Inflammatory macrophage treated with lipopolysaccharide for 1 hour (primary cell): ENCODE measurements at regions not wholly inside any gene's neighbourhood (a gene's known extent, or its start where the extent isn't known, plus 50 kb on each side); places are given as distances from the start of the nearest gene placed in this dataset.
"Not testable (repeated sequence)": the region's sequence is repeated elsewhere in the genome, so short reads cannot be mapped to it uniquely, and the experiment has no call there.

ENCODE experiments used
- DNase-seq, 2 donors: peaks; one replicate each; pipeline ENCODE4 v3.0.0-alpha.2; 2020 to 2022

DNA sequence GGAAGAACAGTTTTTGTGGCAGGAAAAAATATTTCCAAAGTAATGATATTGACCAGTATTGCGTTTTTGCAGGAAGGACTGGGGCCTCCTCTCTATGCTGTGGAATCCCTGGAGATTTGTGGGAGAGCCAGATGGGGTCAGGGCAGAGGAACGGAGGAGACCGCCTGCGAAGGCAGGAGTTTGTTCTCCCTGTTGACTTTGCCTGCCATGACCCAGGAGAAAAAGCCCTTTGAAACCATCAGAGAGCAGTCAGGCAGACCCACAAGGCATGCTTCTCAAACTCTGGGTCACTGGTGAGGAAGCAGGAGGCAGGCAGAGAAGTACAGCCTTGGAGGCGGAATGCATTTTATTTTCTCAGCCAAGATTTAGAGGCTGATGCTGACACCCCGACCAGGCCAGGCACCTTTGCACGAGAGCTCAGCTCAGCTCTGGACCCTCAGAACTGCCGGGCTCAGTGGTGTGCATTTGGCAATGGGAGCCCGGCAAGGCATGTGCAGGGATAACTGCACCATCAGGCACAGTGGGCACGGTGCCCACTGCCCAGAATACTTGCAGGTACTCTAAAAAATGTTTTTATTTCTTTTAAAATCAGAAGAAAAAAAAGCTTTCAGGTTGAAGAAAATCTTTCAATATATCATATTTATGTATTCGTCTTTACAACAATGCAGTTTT lies 410.4 kb downstream of the RPS24 start:
- no peak for DNase-seq

DNA sequence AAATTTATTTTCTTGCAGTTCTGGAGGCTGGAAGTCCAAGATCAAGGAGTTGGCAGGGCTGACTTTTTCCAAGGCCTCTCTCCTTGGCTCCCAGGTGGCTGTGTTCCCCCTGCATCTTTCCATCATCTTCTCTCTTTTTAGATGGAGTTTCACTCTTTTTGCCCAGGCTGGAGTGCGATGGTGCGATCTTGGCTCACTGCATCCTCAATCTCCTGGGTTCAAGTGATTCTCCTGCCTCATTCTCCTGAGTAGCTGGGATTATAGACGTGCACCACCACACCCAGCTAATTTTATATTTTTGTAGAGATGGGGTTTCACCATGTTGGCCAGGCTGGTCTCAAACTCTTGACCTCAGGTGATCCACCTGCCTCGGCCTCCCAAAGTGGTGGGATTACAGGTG lies 411.1 kb downstream of the RPS24 start:
- not testable (repeated sequence) for DNase-seq

- DNase-seq = no peak
Measured at GRCh38 chr10:78445308-78445707, 411.6 kb downstream of the RPS24 start.

DNA sequence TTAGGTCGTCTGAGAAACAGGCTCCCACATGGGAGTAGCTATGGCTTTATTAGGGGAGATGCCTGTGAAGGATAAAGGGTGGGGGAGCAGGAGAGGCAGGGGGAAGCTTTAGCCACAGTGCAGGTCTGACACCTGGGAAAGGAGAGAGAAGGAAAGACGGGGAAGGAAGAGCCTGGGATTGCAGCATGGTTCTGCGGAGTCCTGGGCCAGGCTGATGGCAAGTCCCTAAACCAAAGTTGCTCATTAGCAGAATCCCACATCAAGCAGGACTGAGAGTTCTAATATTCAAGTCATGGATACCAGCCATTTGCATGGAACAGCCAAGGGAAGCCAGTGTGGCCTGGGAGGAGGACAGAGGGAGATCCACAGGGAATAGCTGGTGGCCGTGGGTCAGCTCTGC lies 414.8 kb downstream of the RPS24 start:
- DNase-seq = no peak

GRCh38 chr10:78448994-78449418 lies 415.3 kb downstream of the RPS24 start:
- DNase-seq = no peak

DNA sequence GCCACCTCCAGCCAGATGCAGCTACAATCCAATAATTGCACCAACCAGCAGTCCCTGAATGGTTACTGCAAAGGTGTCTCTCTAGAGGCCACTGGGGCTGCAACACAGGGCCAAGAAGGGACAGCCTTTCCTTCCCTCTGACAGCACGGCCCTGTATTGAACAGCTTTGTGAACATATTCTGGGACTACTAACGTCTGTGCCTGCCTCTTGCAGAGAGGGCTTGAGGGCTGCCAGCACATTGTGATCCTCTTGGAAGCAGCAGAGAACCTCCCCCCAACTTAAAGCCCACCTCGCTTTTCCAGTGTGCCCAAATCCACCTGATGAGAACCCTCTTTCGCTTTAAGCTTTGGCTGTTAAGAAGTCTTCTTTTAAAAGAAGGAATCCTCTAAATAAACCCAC lies 415.9 kb downstream of the RPS24 start:
- no peak for DNase-seq

DNA sequence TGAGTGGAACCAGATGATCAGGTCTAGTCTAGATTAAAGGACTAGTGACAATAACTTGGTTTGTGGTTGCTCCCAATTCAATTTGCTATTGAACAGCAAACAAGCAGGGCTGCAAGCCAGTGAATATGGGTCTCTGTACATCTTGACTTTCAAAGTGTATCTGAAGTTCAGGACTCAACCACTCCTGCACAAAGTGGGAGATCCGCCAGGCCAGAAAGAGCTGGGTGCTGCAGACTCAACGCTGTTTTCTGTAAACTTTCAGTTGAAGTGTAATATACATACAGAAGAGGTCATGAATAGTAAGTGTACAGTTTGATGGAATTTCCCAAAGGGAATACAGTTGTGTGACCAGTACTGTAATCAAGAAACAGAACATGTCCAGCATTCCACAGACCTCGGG lies 416.6 kb downstream of the RPS24 start:
- DNase-seq = no peak

DNA sequence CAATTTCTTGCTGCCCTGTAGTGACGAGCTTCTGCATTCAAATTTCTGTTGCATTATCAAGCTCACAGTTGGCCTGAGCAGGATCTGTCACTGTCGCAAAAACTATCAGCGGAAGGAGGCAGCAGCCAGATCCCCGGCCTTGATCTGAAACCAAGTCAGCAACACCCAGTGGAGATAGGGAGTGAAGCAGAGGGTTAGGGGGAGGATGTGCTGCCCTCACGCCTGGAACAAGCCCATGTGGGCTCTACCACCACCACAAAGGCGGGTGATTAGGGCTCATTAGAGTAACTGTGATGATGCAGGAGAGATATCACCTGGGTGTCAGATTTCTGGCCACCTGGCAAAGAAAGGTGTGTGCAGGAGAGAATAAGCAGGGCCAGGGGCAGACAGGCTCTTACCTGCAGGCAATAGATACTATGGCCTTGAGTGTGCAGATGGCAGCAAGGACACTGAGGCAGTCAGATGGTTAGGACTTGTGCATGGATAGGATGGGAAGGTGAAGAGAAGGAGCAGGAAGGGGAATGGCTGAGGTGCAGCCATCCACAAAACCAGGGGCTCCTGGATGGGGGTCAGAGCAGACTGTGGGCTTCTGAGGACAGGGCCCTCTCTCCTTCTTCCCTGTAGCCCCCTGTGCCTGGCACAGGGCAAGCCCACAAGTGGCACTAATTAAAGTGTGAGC lies 417.3 kb downstream of the RPS24 start:
- DNase-seq = no peak

GRCh38 chr10:78451592-78451991 lies 417.9 kb downstream of the RPS24 start:
- DNase-seq = no peak

DNA sequence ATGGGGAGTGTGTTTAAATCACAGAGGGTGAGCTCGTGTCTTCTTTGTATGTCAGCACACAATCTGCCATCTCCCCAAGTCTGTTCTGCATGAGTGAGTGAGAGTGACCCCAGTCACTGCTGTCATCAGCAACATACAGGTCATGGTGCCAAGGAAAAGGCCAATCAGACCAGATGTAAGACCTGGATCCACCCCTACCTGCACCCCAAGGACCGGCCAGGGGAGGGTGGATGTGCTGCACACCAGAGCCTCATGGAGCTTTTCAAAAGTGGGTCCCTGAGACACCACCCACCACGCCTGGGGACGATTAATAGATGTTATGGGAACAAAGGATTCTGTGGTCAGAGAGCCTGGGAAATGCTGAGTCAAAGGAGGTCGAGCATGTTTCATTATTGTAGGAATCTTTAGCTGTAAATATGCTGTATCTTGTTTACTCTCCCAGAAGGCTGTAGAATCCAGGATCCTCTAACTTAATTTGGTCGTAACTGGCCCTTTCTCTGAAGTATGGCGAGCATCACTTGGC lies 420.5 kb downstream of the RPS24 start:
- DNase-seq = no peak

DNA sequence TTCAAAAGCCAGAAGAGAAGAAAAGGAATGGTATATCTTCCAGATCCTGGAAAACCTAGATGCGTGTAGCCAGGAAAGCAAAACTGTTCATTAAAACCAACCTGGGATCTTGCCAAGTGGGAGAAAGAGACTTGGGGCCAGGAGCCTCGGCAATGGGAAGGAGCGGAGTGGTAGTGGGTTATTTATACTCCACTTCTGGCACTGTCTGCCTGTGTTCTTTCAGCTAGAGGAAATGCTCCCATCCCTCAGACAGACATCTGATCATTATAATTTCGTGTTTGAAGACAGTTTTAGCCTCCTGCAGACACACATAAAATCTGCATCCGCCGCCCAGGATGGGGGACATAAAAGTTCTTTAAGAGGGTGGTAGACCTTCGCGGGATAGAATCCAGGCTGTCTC lies 421.6 kb downstream of the RPS24 start:
- no peak for DNase-seq

GRCh38 chr10:78455811-78456210 lies 422.1 kb downstream of the RPS24 start:
- no peak for DNase-seq

DNA sequence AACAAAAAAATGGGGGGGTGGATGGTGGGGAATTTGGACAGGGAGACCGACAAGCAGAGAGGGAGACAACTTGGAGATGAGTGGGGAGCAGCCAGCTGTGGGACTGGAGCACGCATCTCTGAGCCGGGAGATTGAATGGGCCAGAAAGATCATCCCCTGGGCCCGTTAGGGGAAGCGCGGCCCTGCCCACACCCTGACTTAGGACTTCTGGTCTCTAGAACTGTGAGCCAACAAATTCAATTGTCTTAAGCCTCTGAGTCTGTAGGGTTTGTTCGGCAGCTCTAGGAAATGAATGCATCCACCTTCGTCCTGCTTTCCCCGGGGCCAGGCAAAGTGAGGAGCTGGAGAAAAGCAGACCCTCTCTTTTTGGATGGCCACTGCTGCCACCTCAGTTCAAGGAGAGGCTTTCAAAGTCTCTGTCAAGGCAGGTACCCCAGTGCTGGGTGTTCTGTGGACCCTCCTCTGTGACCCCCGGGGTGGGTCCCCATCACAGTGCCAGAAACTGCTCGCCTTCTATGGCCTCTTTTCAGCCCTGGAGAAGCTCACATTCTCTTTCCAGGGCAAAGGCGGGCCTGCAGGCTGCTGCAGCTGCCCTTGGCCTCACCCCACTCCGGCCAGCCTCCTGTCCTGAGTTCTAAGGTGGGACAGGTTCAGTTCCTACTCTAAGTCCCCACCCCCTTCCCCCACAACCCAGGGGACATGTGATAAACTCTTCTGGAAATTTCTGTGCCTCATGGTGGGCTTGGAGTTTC lies 423.2 kb downstream of the RPS24 start:
- DNase-seq = no peak

- no peak for DNase-seq
Measured at GRCh38 chr10:78457804-78458482, 424.3 kb downstream of the RPS24 start.

DNA sequence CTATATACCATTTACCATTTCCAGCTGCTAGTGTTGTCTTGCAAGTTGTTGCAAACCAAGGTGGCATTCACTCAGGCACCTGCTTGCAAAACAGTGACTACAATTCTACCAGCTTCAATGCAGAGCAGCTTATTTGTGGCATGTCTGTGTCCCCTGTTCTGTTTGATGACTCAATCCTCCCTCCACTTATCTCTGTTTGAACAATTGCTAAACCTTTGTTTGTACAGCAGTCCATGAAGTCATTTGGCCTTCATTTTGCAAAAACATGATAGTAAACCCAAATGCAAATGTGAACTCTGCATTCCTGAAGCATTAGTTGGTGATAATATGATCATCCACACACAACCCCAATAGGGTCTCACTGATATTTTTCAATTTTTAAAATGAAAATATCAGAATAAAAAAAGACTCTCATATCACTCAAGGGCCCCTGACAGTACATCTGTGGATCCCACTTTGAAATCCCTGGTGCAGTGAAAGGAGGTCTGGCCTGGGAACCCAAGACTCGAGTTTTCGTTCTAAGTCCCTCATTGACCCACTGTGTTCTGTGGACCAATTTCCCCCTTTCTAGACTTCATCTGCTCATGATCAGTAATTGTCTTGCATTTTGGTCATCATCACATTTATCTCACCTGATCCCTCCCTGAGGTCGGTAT lies 425.4 kb downstream of the RPS24 start:
- DNase-seq = no peak

DNA sequence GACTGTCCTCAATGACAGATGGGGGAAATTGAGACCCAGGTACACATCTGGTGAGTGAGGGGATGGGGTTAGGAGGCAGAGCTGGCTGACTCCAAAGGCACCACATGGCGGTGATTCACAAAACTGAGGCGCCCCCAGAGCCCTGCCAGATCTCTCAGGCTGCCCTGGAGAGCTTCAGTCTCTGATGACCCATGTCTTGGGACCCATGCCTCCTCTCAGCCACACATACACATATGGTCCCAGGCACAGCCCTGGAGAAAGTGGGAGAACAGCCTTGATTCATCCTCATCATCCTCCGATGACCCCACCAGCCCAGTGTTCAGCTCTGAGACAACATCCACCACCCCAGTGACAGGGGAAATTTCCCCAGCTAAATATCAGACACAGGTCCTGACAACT lies 426.0 kb downstream of the RPS24 start:
- DNase-seq = no peak

GRCh38 chr10:78460204-78460603 lies 426.5 kb downstream of the RPS24 start:
- no peak for DNase-seq

GRCh38 chr10:78461333-78461732 lies 427.7 kb downstream of the RPS24 start:
- DNase-seq = no peak

GRCh38 chr10:78462176-78462575 lies 428.5 kb downstream of the RPS24 start:
- DNase-seq = no peak

DNA sequence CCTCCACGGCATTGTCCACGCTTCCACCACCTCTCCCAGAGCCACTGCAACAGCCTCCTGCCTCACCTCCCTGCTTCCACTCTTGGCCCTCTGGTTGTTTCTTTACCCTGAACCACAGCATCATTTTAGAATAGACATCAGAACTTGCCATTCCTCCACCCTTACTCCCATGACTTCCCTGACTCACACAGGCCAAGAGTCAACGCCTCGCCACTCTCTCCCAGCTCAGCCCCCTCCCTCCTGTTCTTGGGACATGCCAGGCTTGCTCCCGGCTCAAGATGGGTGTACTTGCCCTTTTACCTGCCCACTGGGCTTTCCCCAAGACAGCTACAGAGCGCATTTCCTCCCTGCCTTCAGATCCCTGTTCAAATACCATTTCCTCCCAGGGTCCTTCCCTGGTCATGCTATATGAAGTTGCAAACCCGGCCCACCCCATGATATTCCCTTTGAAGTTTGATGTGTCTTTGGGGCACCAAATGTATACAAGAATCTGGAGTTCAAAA lies 429.1 kb downstream of the RPS24 start:
- DNase-seq = no peak

DNA sequence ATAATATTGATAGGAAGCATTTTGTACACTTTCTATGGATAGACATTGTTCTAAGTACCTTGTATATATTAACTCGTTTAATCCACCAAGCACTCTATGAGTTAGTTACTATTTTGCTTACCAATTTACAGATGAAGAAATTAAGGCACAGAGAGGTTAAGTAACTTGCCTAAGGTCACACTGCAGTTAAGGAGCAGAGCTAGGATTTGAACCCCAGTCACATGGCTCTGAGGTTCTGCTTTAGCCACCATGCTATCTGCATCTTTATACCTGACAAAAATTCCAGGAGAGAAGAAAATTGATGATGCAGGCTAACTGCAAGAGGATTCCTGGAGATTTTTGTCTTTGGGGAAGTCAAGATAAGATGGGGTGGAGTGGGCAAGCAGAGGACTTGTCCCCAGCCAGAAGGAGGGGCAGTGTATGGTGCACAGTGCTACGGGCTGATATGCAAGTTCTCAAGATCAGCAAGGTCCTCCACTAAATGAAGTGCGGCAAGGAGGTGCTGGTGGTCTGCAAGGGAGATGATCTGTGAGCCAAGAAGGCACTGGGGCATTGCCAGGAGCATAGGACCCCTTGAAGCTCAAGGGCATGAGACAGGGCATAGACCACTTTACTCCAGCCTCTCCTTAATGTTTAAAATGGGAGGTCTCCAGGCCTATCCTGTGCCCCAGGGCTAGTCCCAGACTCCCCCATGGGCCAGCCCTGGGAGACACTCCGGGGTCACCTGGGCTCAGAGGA lies 430.6 kb downstream of the RPS24 start:
- no peak for DNase-seq

- no peak for DNase-seq
Measured at GRCh38 chr10:78464856-78465267, 431.2 kb downstream of the RPS24 start.
